ENCODE measurements at regions not wholly inside any gene's neighbourhood (a gene's known extent, or its start where the extent isn't known, plus 50 kb on each side); places are given as distances from the start of the nearest gene placed in this dataset.

GRCh38 chr6:130628862-130629261, 198.3 kb upstream of the SMLR1 start:
- intact Hi-C loops (cut with micrococcal nuclease), result no loop called here
- Histone ChIP-seq H3K4me2 (ENCODE audit: insufficient read depth, low read length) (no peak overlapping the region), H2AFZ (ENCODE audit: low read depth, low read length) (no peak overlapping the region), H3K36me3 (ENCODE audit: control insufficient read depth, insufficient read depth, low read length) (no peaks in the 10 kb centered on the region), H3K79me2 (ENCODE audit: control insufficient read depth, insufficient read depth, low read length) (no peaks in the 10 kb centered on the region), H3K27ac (ENCODE audit: extremely low read depth, low read depth, low read length) (no peak overlapping the region), H3K9me1 (ENCODE audit: control insufficient read depth, insufficient read depth, low read length) (no peaks in the 10 kb centered on the region), H3K4me1 (replicated peaks in 1 of 2; ENCODE audit: control insufficient read depth in 2 of 2, insufficient read depth in 2 of 2, low read length in 2 of 2) (no peaks in the 10 kb centered on the region), H3K27me3 (ENCODE audit: control insufficient read depth in 2 of 2, insufficient read depth in 2 of 2, low read length in 2 of 2) (no peaks in the 10 kb centered on the region), H4K20me1 (replicated peaks; ENCODE audit: control insufficient read depth, insufficient read depth, low read length) (no peaks in the 10 kb centered on the region), H3K9ac (ENCODE audit: insufficient read depth in 1 of 2, low read depth in 2 of 2, low read length in 2 of 2) (no peak overlapping the region), H3K9me3 (replicated peaks; ENCODE audit: control insufficient read depth, insufficient read depth, low read depth, low read length) (no peaks in the 10 kb centered on the region), H3K4me3 (no peak overlapping the region)
- ChIA-PET POLR2A (no interaction called here), CTCF (ENCODE audit: low intra/inter-chr PET ratio) (no interaction called here)
- in situ Hi-C loops (cut with MboI), result no loop called here
- no peak for FAIRE-seq
- no peak for ATAC-seq
- DNase-seq (ENCODE audit: extremely low read depth in 1 of 4, low spot score in 3 of 4), result no peak
- 0% methylated on average over 4 of the region's 4 CpGs for WGBS (ENCODE audit: insufficient coverage, low coverage, missing lambda C conversion rate)
- no TSS peak for BruUV-seq (replicated peaks)
- no peak for TF ChIP-seq ZNF431 (CRISPR knock-in tag; IDR thresholded peaks at IDR 0.05)
- TF ChIP-seq SREBF1 (IDR thresholded peaks at IDR 0.05; ENCODE audit: borderline replicate concordance, low read depth, low read length), result no peak
- no peak for TF ChIP-seq HNRNPK (IDR thresholded peaks at IDR 0.05; ENCODE audit: low read depth, low read length, poor library complexity, severe bottlenecking)
- TF ChIP-seq LCOR (CRISPR knock-in tag; IDR thresholded peaks at IDR 0.05), result no peak
- TF ChIP-seq, protein P1, sequence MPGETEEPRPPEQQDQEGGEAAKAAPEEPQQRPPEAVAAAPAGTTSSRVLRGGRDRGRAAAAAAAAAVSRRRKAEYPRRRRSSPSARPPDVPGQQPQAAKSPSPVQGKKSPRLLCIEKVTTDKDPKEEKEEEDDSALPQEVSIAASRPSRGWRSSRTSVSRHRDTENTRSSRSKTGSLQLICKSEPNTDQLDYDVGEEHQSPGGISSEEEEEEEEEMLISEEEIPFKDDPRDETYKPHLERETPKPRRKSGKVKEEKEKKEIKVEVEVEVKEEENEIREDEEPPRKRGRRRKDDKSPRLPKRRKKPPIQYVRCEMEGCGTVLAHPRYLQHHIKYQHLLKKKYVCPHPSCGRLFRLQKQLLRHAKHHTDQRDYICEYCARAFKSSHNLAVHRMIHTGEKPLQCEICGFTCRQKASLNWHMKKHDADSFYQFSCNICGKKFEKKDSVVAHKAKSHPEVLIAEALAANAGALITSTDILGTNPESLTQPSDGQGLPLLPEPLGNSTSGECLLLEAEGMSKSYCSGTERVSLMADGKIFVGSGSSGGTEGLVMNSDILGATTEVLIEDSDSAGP (CRISPR knock-in tag; IDR thresholded peaks at IDR 0.05), result no peak
- TF ChIP-seq RNF219 (CRISPR knock-in tag; IDR thresholded peaks at IDR 0.05), result no peak
- TF ChIP-seq TAF9B (IDR thresholded peaks at IDR 0.05; ENCODE audit: partially characterized antibody), result no peak
- no peak for TF ChIP-seq RERE (CRISPR knock-in tag; IDR thresholded peaks at IDR 0.05; ENCODE audit: borderline replicate concordance)
- TF ChIP-seq, protein P2, sequence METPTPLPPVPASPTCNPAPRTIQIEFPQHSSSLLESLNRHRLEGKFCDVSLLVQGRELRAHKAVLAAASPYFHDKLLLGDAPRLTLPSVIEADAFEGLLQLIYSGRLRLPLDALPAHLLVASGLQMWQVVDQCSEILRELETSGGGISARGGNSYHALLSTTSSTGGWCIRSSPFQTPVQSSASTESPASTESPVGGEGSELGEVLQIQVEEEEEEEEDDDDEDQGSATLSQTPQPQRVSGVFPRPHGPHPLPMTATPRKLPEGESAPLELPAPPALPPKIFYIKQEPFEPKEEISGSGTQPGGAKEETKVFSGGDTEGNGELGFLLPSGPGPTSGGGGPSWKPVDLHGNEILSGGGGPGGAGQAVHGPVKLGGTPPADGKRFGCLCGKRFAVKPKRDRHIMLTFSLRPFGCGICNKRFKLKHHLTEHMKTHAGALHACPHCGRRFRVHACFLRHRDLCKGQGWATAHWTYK (CRISPR knock-in tag; IDR thresholded peaks at IDR 0.05), result no peak
- no peak for TF ChIP-seq ELK1 (CRISPR knock-in tag; IDR thresholded peaks at IDR 0.05)
- TF ChIP-seq PHF8 (IDR thresholded peaks at IDR 0.05; ENCODE audit: borderline replicate concordance, low read length), result no peak
